8988T (cell line): ENCODE measurements at regions not wholly inside any gene's neighbourhood (a gene's known extent, or its start where the extent isn't known, plus 50 kb on each side); places are given as distances from the start of the nearest gene placed in this dataset.
"Not testable (repeated sequence)": the region's sequence is repeated elsewhere in the genome, so short reads cannot be mapped to it uniquely, and the experiment has no call there.

ENCODE experiments used
- DNase-seq: peaks from one replicate; pipeline ENCODE4 v3.0.0; 2011

DNA sequence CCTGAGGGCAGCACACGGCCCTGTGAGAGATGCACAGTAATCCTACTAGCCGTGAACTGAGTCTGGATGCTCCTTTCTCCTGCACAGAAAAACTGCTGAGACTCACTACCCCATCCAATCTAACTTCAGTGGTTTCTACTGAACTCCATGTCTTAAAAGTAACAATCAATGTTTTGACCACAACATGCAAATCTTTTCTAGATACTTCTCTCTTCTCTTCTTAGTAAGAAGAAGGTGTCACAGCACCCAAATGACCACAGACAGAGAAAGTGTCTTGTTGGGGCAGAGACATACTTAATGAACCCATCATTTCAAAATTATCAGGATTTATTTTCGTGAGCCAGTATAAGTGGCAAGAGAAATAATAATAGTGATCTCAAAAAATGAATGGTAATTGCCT, 285.8 kb upstream of the MEF2C start:
- no peak for DNase-seq

- DNase-seq, result not testable (repeated sequence)
These were observed 281.7 kb upstream of the MEF2C start for GRCh38 chr5:89164703-89165102.

DNA sequence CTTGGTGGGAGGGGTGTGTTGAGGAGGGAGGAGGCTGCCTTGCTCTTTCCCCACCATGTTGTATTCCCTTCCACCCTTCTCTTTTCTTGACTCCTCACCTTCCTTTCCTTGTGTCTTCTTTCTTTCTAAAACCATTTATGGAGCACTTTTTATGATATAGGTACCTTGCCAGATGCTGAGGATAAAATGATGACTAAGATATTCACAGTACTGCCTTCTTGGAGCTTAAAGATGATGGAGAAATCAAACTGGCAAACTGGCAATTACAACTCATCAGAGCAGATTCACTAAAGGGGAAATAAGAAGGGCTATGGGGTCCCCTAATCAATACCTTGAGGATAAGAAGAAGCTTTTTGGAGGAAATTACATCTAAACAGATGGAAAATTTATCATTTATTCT, 273.2 kb upstream of the MEF2C start:
- DNase-seq, result no peak

DNA sequence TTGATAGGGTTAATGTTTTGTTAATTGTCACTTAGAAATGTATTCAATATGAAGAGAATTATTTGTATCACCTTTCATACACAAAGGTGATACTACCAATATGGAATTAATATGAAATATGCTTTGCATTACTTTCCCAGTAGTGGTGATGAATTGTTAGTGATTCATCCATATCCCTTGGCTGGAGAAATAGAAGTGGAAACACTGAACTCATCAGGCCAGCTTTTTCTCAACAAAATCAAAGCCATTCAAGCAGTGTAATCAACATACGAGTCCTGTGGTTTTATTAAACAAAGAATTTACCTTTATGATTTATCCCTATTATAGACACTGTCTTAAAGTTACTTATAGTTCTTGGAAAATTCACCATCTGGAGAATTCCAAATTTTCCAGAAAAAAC, 264.0 kb upstream of the MEF2C start:
- no peak for DNase-seq

GRCh38 chr5:89137148-89137547, 254.2 kb upstream of the MEF2C start:
- no peak for DNase-seq

DNA sequence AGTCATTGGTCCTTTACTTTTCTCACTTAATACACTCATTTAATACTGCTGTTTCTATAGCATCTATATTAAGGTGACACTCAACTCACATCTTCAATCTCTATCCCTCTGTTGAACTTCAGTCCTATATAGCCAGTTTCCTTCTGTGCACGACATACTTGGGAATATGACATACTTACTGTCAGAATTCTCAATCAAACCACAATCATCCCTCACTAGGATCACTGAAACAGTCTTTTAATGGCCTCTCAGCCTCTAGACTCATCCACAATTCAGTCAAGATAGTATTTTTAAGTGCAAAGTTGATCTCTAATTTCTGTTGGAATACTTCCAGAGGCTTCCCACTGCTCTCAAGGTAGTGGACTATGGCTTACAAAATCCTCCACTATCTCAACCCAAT, 251.0 kb upstream of the MEF2C start:
- DNase-seq, result no peak

- DNase-seq, result no peak
These were observed 250.1 kb upstream of the MEF2C start for GRCh38 chr5:89133129-89133528.

- no peak for DNase-seq
These were observed 247.9 kb upstream of the MEF2C start for GRCh38 chr5:89130851-89131250.

DNA sequence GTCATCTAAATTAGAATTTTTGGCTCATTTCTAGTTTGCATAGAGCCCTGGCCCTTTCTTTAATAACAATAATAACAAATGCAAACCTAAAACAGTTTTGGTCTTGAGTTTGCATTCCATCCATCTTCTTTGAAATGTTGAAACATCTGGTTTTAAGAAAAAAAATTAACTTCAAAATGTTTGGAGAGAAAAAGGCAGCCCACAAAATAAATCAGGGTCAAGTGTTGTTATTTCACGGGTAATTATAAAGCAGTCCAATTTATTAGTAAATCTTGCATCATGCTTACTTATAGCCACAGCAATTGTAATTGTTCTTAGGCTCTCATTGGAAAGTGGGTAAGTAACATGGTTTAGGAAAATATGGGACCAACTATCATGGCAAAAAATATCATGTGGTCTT, 247.0 kb upstream of the MEF2C start:
- DNase-seq, result no peak

DNA sequence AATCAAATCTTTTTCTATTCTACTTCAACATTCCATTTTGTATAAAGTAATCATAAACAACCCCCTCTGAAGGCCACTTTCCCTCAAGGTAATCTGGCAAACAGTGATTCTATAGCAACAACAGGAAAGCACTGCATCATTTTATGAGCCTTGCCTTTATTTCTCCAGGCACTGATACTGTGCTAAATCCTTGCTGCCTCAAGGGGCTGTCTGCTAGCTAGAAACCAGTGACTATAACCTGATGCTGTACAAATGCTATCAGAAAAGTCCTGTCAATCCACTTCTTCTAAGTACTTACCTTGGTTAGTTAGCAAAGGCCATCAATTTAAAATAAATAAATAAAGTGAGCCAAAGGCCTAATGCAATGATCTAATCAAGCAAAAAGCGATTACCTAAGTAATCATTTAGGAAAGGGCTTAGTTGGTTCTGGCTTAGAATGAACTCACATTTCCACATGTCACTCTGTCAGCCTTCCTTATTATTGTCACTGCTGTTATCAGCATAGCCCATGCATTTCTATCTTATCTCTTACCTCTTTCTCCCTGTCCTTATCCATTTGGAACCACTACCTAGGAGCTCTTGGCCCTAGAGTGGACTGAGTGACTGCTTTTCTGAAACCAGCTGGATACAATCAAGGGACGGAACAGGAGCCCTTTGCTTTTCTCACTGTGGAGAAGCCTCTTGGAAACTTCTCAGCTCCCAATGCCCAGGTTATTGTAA, 246.1 kb upstream of the MEF2C start:
- no peak for DNase-seq

DNA sequence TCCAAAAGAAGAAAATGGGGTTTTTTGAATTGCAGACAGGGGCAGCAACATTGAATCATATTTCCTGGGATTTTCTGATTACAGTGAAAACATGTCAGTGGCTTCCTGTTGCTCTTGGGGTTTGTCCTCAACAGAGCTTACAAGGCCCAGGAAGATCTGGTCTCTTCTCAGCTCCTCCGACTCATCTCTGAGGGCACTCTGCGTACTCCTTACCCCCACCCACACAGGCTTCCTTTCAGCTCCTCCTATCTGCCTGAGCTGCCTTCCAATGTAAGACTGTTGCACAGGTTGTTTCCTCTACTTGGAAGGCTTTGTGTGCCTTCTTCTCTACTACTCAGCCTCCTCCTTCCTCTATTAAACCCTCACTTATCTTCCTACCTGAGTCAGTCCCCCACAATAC, 245.1 kb upstream of the MEF2C start:
- DNase-seq, result no peak

- no peak for DNase-seq
These were observed 244.2 kb upstream of the MEF2C start for GRCh38 chr5:89127191-89127590.

DNA sequence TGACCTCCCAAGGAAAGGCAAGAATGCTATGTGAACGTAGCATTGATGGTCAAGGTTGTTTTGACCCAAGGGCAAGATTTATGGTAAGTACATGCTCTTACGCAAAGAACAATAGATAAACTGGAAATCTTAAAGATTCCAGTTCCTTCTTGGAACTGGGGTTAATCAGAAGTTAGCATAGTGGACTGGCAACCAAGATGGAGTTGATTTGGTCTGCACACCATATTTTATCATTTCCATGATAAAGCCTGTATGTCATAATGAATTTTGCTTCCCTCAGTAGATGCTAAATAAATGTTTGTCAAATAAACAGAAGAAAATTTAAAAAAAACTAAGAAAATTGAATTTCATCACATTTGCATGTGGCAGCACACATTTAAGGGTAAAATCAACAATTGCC, 242.4 kb upstream of the MEF2C start:
- no peak for DNase-seq

GRCh38 chr5:89123581-89123980, 240.6 kb upstream of the MEF2C start:
- DNase-seq, result no peak

- no peak for DNase-seq
These were observed 237.7 kb upstream of the MEF2C start for GRCh38 chr5:89120719-89121118.

GRCh38 chr5:89117124-89117644, 234.2 kb upstream of the MEF2C start:
- DNase-seq, result no peak

DNA sequence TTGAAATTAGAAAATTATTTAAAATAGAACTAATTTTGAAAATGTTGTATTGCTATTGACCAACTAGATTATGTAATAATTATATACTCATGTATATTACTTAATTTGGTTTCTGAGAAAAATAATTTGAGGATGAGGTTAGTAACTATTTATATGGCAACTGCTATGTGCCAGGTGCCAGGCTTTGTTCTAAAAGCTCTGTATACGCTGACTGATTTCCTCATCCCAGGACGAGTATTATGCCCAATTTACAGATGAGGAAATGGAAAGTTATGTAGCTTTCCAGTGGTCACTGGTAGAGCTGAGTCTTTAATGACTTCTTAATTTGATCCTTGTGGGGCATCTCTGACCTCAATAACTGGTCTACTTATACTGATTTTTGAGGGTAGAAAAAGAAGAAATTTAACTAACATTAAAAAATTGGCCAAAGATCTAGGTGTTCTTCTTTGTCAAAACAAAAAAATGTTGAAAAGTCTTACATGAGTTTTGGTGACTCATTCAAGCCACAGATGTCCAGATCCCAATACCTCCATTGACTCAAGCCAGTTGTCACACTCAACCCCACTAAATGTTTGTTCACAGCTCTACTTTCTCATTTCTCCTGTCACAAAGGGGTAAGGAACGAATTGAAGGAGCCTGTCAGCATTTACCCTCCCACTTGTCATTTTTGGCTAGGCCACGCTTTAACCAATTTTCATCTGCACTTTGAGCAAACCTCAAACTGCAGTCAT, 228.1 kb upstream of the MEF2C start:
- no peak for DNase-seq

DNA sequence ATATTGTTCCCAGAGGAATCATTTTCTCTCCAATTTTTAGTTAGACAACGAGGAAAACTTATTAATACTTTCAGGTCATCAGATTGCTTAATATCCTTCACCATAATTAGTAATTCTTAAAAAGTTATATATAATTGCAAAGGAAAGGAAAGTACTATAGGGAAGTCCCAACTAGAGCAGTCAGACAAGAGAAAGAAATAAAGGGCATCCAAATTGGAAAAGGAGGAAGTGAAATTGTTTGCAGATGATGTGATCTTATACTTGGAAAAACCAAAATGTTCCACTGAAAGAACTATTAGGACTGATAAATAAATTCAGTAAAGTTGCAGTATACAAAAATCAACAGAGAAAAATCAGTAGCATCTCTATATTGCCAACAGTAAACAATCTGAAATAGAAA, 223.5 kb upstream of the MEF2C start:
- no peak for DNase-seq

DNA sequence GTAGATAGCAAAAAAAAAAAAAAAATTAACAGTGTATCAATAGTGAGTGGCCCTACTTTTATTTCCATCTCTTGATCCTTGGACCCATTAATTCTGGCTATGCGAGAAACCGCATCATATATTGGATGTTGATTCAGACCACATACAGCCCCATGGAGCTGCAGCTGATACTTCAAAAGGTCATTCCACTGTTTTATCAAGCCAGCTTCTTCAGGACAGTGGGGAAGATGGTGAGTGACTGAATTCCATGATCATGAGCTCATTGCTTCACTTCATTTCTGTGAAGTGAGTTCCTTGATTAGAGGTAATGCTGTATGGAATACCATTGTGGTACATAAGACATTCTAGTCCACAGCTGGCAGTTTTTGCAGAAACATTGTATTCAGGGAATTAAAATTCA, 222.9 kb upstream of the MEF2C start:
- DNase-seq, result no peak

DNA sequence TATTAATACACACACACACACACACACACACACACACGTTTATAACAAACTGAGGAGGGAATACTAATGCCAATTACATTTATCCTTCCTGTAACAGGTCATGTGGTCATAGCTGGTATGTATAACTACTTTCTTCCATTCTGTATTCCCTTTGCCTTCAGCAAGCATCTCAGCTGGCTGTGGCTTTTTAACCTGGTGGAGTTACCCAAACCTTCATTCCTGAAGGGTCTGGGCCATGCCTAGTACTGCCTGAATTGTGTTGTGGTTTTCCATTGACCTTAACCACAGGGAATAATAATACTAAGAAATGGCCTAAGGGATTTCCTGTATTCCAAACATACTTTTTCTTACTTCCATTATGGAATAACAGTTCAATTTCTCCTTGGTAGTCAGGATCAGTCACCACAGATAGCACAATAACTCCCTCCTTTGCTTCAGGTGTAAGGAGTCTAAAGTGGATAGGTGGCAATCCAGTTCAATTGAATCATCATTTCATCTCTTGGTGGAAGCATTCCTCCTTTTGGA, 222.2 kb upstream of the MEF2C start:
- no peak for DNase-seq

- no peak for DNase-seq
These were observed 215.3 kb upstream of the MEF2C start for GRCh38 chr5:89098199-89098756.

DNA sequence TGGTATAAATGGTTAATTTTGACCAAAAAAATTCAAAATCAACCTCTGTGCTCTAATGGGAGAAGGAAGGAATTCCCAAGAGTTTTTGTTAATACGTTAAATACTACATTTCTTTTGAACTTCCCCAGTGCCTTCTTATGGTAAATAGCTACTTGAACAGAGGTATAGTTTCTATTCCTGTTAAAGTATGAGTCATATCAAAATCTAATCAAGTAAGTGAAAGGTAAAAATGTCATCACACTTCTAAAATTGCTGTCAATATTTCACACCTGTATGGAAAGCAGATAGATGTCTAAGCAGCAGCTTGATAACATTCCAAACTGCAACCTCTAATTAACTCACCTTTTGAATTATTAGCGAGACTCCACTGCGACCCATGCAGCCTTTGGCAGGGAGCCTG, 214.1 kb upstream of the MEF2C start:
- DNase-seq, result no peak

GRCh38 chr5:89095341-89095740, 212.4 kb upstream of the MEF2C start:
- DNase-seq, result no peak

DNA sequence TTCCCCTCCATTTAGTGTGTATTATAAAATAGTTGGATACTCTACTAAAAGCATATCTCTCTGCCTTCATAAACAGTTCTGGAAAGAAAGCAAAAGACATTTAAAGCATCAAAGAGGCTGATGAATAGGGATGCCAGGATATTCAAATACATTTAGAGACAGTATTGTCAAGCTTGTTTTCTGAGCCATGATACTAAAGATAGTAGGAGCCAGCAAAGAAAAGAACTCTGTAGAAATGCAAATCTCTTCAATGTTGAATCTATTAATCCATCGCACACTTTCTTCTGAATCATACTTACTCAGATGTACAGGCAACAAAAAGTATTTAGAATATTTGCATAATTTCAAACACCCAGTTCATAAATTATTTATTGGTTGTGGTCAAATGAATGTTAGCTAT, 207.1 kb upstream of the MEF2C start:
- no peak for DNase-seq
